ENCODE measurements at regions not wholly inside any gene's neighbourhood (a gene's known extent, or its start where the extent isn't known, plus 50 kb on each side); places are given as distances from the start of the nearest gene placed in this dataset.
"Not testable (repeated sequence)": the region's sequence is repeated elsewhere in the genome, so short reads cannot be mapped to it uniquely, and the experiment has no call there.

DNA sequence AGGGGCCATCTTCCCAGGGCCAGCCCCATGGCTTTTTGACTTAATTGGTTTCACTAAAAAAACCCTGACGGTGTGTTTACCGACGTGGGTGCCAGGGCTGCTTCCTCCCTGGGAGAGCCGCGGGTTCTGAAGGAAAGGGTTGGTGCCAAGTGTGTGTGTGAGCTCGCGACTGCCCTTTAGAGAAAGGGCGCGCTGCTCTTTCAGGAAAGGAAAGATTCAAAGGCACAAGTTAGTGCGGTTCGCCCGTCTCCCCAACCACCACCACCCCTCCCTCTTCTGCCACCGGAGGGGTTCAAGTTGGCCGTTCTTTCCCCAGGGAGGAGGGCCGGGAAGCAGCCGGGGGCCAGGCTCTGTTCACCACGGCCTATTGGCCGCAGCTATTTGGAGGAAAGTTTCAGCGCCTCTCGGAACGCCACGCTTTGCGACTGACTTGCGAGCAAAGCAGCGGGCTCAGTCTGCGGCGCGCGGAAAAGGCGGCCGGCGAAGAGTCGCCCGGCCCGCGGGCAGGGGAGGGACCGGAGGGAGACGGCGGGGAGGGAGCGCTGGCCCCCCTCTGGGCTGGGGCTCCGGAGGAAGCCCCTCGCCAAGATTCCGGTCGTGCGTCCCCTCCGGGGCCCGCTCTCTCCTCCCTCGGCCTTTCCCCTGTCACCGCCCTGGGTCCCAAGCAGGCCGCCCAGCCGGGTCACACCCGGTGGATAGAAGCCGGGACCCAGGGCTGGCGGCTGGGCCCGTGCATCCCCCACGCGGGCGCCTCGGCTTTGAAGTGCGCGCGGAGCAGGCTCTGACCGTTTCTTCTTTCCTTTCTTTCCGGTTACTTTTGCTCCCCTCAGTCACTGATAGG lies 165.9 kb upstream of the PPP1R3A start:
- Histone ChIP-seq H3K27me3 (ENCODE audit: low read depth) (peaks cover 62% of the 10 kb centered on the region), H3K36me3 (no peaks in the 10 kb centered on the region), H3K27ac (peak overlapping the region; percentile 81), H3K9me3 (no peaks in the 10 kb centered on the region), H3K4me3 (peak overlapping the region; percentile 58), H3K4me1 (peaks cover 30% of the 10 kb centered on the region)
- intact Hi-C loops (cut with DNase I): no loop called here
- TF ChIP-seq, protein P1, sequence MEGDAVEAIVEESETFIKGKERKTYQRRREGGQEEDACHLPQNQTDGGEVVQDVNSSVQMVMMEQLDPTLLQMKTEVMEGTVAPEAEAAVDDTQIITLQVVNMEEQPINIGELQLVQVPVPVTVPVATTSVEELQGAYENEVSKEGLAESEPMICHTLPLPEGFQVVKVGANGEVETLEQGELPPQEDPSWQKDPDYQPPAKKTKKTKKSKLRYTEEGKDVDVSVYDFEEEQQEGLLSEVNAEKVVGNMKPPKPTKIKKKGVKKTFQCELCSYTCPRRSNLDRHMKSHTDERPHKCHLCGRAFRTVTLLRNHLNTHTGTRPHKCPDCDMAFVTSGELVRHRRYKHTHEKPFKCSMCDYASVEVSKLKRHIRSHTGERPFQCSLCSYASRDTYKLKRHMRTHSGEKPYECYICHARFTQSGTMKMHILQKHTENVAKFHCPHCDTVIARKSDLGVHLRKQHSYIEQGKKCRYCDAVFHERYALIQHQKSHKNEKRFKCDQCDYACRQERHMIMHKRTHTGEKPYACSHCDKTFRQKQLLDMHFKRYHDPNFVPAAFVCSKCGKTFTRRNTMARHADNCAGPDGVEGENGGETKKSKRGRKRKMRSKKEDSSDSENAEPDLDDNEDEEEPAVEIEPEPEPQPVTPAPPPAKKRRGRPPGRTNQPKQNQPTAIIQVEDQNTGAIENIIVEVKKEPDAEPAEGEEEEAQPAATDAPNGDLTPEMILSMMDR (IDR thresholded peaks at IDR 0.05): no peak
- ATAC-seq (peak; percentile 39 to 52), DNase-seq (peak; percentile 60)

DNA sequence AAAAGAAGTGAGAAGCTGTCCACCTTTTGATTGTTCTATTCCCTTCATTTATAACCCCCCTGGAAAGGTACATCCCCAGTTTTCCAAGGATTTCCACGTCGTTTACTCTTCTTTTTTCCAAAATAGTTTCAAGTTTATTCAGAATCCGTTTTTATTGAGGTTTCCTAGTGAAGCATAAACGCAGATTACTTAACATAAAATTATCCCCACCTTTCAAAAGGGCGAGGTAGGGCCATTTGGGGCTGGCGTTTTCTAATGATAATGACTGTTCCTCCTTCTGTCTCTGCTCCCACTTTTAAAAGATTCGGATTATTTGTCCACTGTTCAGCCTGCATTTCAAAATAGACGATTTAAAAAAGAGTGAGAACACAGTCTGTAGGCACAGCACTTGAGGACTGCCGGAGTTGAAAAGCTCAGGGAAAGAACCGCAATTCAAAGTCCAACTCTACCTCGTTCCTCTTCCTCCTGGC lies 165.2 kb upstream of the PPP1R3A start:
- peak overlapping the region; percentile 81 for H3K27ac ChIP-seq
- no peaks in the 10 kb centered on the region for H3K9me3 ChIP-seq
- peaks cover 30% of the 10 kb centered on the region for H3K4me1 ChIP-seq
- intact Hi-C loops (cut with DNase I): no loop called here
- H3K36me3 ChIP-seq: no peaks in the 10 kb centered on the region
- DNase-seq: no peak
- H3K4me3 ChIP-seq: peak overlapping the region; percentile 58
- peaks cover 68% of the 10 kb centered on the region for H3K27me3 ChIP-seq (ENCODE audit: low read depth)
- no peak for ATAC-seq
- TF ChIP-seq, protein P1 (IDR thresholded peaks at IDR 0.05): no peak

DNA sequence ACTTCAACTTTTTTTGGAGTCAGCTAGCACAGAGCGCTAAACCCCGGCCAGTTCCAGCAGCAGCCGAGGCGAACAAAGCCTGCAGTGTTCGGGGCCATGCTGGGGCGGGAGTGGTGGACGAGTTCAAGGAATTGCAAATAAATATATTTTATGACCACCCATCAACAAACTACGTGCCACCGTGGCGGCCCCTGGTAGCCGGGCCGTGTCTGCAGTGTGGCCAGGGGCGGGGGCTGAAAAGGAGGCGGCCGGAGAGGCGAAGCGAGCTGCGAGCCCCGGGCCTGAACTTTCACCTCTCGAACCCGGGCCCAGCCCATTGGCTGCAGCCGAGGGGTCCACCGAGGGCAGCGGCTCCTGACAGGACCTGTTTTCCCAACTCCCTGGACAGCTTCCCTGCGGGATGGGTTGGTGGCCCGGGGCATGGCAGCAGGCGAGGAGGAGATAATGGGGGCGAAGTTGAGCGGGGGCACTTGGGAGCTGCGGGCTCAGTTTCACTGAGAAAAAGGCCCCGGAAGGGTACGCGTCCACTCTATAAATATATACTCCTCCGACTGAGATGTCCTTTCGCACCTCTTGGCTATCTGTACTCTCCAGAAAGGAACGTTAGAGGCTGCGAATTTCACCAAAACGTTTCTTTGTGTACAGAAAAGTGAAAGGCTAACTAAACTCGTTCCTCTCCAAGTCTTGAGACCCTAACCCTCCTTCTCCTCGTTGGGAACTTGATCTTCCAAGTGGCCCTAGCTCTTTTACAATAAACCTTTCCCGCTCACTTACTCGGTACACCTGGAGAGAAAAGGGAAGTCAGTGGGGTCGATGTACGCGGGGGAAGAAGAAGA lies 164.6 kb upstream of the PPP1R3A start:
- intact Hi-C loops (cut with DNase I): no loop called here
- Histone ChIP-seq H3K9me3 (no peaks in the 10 kb centered on the region), H3K36me3 (no peaks in the 10 kb centered on the region), H3K4me1 (peaks cover 30% of the 10 kb centered on the region), H3K27ac (no peak overlapping the region), H3K4me3 (peak overlapping the region; percentile 58), H3K27me3 (ENCODE audit: low read depth) (peaks cover 68% of the 10 kb centered on the region)
- ATAC-seq (no peak), DNase-seq (peak; percentile 43)
- TF ChIP-seq, protein P1 (IDR thresholded peaks at IDR 0.05): no peak

DNA sequence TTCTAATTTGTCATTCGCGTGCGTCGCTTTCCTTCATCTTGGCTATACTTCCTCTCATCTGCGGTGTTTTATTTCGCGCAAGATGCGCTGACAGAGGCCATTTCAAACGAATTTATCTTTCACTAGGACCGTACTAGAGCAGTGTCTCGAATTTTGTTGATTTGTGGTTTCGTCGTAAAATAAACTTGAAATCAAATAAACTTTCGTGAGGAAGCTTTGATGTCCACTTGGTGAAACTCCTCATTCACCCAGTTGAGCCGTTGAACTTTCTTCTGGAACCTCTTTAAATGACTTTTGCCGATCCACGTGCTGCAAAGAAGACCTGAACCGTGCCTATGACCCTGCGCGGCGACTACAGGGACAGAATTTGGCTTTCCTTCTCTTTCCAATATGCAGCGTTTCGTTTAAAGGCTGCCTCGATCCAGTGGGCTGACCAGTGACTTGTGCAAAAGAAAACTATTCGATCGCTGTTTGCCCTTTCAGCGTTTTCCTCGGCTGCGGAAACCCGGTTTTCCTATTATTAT lies 163.9 kb upstream of the PPP1R3A start:
- DNase-seq (no peak), ATAC-seq (no peak)
- Histone ChIP-seq H3K27me3 (ENCODE audit: low read depth) (peaks cover 61% of the 10 kb centered on the region), H3K27ac (no peak overlapping the region), H3K9me3 (no peaks in the 10 kb centered on the region), H3K36me3 (no peaks in the 10 kb centered on the region), H3K4me1 (peaks cover 30% of the 10 kb centered on the region), H3K4me3 (peak overlapping the region; percentile 58)
- TF ChIP-seq, protein P1 (IDR thresholded peaks at IDR 0.05): no peak
- intact Hi-C loops (cut with DNase I): no loop called here

DNA sequence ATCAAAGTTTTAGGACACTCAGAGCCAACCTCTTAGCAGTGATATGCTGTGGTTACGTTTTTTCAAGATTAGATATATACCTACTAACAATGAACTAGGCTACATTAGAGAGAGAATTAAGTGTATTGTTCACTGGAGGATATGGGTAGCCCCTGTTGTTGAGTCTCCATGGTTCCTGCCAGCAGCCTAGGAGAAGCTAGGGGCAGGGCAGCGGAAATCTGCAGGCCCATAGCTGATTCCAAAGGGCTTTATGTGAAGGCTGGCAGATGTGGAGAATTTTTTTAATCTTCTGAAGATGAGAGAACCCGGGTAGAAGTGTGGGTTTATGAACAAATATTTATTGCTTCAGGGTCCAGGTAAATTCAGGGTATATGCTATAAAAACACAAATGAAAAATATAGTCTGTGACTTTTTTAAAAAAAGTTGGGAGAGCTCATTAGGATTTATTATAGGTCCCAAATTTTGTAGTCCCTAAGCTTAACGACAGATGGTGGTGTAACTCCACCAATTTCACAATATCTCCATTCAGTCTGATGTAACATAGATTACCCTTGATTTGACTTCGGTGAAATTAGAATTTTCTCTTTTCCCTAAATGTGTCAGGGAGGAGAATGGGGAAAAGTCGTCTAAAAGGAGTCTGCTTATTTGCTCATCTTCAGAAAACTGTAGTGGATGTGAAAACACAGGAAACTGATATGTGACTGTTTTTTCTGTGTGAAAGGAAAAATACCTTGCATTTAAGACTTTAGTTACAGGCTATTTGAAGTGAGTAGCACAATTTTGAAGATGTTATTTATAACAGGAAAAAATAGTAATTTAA lies 163.0 kb upstream of the PPP1R3A start:
- Histone ChIP-seq H3K9me3 (no peaks in the 10 kb centered on the region), H3K36me3 (no peaks in the 10 kb centered on the region), H3K4me1 (peaks cover 30% of the 10 kb centered on the region), H3K4me3 (peak overlapping the region; percentile 58), H3K27ac (no peak overlapping the region), H3K27me3 (ENCODE audit: low read depth) (peaks cover 60% of the 10 kb centered on the region)
- ATAC-seq (no peak), DNase-seq (no peak)
- intact Hi-C loops (cut with DNase I): no loop called here
- TF ChIP-seq, protein P1 (IDR thresholded peaks at IDR 0.05): peak; percentile 54

DNA sequence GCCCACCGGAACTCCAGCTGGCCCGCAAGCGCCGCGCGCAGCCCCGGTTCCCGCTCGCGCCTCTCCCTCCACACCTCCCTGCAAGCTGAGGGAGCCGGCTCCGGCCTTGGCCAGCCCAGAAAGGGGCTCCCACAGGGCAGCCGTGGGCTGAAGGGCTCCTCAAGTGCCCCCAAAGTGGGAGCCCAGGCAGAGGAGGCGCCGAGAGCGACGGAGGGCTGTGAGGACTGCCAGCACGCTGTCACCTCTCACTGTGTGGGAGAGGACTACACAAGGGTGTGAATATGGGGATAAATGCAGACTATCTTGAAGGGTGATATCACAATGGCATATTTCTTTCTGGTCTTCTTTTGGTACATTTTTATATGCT lies 158.3 kb upstream of the PPP1R3A start:
- not testable (repeated sequence) for DNase-seq

DNA sequence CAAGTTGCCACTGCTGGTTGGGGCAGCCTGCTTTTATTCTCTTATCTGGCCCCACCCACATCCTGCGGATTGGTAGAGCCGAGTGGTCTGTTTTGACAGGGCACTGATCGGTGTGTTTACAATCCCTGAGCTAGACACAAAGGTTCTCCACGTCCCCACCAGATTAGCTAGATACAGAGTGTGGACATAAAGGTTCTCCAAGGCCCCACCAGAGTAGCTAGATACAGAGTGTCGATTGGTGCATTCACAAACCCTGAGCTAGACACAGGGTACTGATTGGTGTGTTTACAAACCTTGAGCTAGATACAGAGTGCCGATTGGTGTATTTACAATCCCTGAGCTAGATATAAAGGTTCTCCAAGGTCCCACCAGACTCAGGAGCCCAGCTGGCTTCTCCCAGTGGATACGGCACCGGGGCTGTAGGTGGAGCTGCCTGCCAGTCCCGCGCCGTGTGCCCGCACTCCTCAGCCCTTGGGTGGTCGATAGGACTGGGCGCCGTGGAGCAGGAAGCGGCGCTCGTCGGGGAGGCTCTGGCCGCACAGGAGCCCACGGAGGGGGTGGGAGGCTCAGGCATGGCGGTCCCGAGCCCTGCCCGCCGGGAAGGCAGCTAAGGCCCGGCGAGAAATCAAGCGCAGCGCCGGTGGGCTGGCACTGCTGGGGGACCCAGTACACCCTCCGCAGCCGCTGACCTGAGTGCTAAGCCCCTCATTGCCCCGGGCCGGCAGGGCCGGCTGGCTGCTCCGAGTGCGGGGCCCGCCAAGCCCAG lies 157.8 kb upstream of the PPP1R3A start:
- H3K36me3 ChIP-seq; H3K4me1 ChIP-seq; intact Hi-C loops (cut with DNase I); H3K27ac ChIP-seq; H3K4me3 ChIP-seq; H3K9me3 ChIP-seq; H3K27me3 ChIP-seq (ENCODE audit: low read depth); ATAC-seq; DNase-seq: not testable (repeated sequence)

More for the DNA sequence above, 158.3 kb upstream of the PPP1R3A start:
- ATAC-seq; H3K36me3 ChIP-seq; H3K4me1 ChIP-seq; H3K27ac ChIP-seq; H3K4me3 ChIP-seq; intact Hi-C loops (cut with DNase I); H3K9me3 ChIP-seq: not testable (repeated sequence)
- H3K27me3 ChIP-seq (ENCODE audit: low read depth): peaks cover 15% of the 10 kb centered on the region

Data from lower lobe of right lung (tissue), 2 donors.